ENCODE measurements at regions not wholly inside any gene's neighbourhood (a gene's known extent, or its start where the extent isn't known, plus 50 kb on each side); places are given as distances from the start of the nearest gene placed in this dataset.

GRCh38 chr15:31848621-31849020, 181.7 kb upstream of the CHRNA7 start:
- no peak overlapping the region for H3K4me3 ChIP-seq
- H3K4me2 ChIP-seq (ENCODE audit: control insufficient read depth, insufficient read depth): no peak overlapping the region
- BruUV-seq (replicated peaks): no TSS peak
- FAIRE-seq (no peak), DNase-seq (ENCODE audit: low read depth, low spot score) (no peak), ATAC-seq (no peak)
- H4K20me1 ChIP-seq (ENCODE audit: control insufficient read depth, insufficient read depth): no peaks in the 10 kb centered on the region
- H3K27ac ChIP-seq (ENCODE audit: control insufficient read depth, insufficient read depth): no peak overlapping the region
- CTCF ChIA-PET: no interaction called here
- no peaks in the 10 kb centered on the region for H3K79me2 ChIP-seq (ENCODE audit: control insufficient read depth, insufficient read depth, low read length)
- intact Hi-C loops (cut with micrococcal nuclease; ENCODE audit: unreplicated experiment): no loop called here
- SMC1A ChIA-PET (ENCODE audit: uncharacterized antibody, unreplicated experiment): no interaction called here
- POLR2A ChIA-PET: no interaction called here
- WGBS (ENCODE audit: insufficient coverage, insufficient replicate concordance, low lambda C conversion rate, missing lambda C conversion rate): 0% methylated on average over 1 of the region's 1 CpG
- H2AFZ ChIP-seq (ENCODE audit: control insufficient read depth, low read depth, low read length): no peak overlapping the region
- RAD21 ChIA-PET (ENCODE audit: unreplicated experiment): no interaction called here
- H3K4me1 ChIP-seq (ENCODE audit: control insufficient read depth, insufficient read depth, low read length): no peaks in the 10 kb centered on the region
- no peaks in the 10 kb centered on the region for H3K36me3 ChIP-seq (ENCODE audit: control insufficient read depth in 2 of 2, insufficient read depth in 2 of 2, low read length in 1 of 2)
- H3K9ac ChIP-seq (ENCODE audit: control insufficient read depth, insufficient read depth, low read length): no peak overlapping the region
- no peak for TF ChIP-seq ZBTB40 (IDR thresholded peaks at IDR 0.05; ENCODE audit: borderline replicate concordance)
- TF ChIP-seq IRF5 (IDR thresholded peaks at IDR 0.05; ENCODE audit: borderline replicate concordance): no peak
- TF ChIP-seq NBN (IDR thresholded peaks at IDR 0.05): no peak
- TF ChIP-seq BCL3 (IDR thresholded peaks at IDR 0.05; ENCODE audit: borderline replicate concordance, insufficient read depth, low read depth, low read length, poor library complexity, severe bottlenecking): no peak
- no peak for TF ChIP-seq ATF2 (IDR thresholded peaks at IDR 0.05; ENCODE audit: low read length)
- no peak for TF ChIP-seq MEF2A (IDR thresholded peaks at IDR 0.05; ENCODE audit: insufficient read depth, low read depth, low read length)
- TF ChIP-seq USF1 (IDR thresholded peaks at IDR 0.05; ENCODE audit: borderline replicate concordance, extremely low read length, insufficient read depth, low read depth, low read length): no peak
- no peak for TF ChIP-seq ETV6 (conservative IDR thresholded peaks at IDR 0.05 in 1 of 2, IDR thresholded peaks at IDR 0.05 in 1 of 2; ENCODE audit: borderline replicate concordance in 1 of 2, low read depth in 1 of 2)
- H3K9me3 ChIP-seq (replicated peaks; ENCODE audit: control insufficient read depth, insufficient read depth, low read length): no peaks in the 10 kb centered on the region; the same call in 2 of the 3 replicates
- in situ Hi-C loops (cut with MboI): no loop called here
- 0 out of 4 replicates have a peak, but pooled peaks cover 0 to 2% of the 10 kb centered on the region in 2 experiments for H3K27me3 ChIP-seq (replicated peaks in 1 of 2; ENCODE audit: control insufficient read depth in 2 of 2, insufficient read depth in 2 of 2, low read length in 1 of 2)

All from GM12878 (cell line).